ENCODE measurements at regions not wholly inside any gene's neighbourhood (a gene's known extent, or its start where the extent isn't known, plus 50 kb on each side); places are given as distances from the start of the nearest gene placed in this dataset.

GRCh38 chr11:96925862-96926261 is 536.0 kb downstream of the JRKL start:
- ATAC-seq = no peak
- Histone ChIP-seq H3K4me1 (no peaks in the 10 kb centered on the region), H3K4me3 (no peak overlapping the region), H3K4me2 (no peak overlapping the region), H3K9me3 (no peaks in the 10 kb centered on the region), H3K27ac (no peak overlapping the region)
- ChIA-PET CTCF (no interaction called here), POLR2A (no interaction called here)
- FAIRE-seq = no peak
- DNase-seq (ENCODE audit: low read depth in 1 of 2, low spot score in 1 of 2) = no peak
- TF ChIP-seq SMC3 (IDR thresholded peaks at IDR 0.05) (no peak), NFE2L2 (conservative IDR thresholded peaks at IDR 0.05; ENCODE audit: low read length) (no peak), TP53 (CRISPR knock-in tag; IDR thresholded peaks at IDR 0.05) (no peak), GATA3 (IDR thresholded peaks at IDR 0.05; ENCODE audit: borderline replicate concordance) (no peak), BHLHE40 (IDR thresholded peaks at IDR 0.05; ENCODE audit: low read depth, low read length) (no peak), ESRRA (IDR thresholded peaks at IDR 0.05; ENCODE audit: borderline replicate concordance, low read length) (no peak), TFCP2L1 (CRISPR knock-in tag; IDR thresholded peaks at IDR 0.05) (no peak)

GRCh38 chr11:96940227-96940626 is 550.4 kb downstream of the JRKL start:
- no peak for DNase-seq (ENCODE audit: low read depth in 1 of 2, low spot score in 1 of 2)

GRCh38 chr11:96942855-96943254 is 553.0 kb downstream of the JRKL start:
- Histone ChIP-seq H3K4me3 (no peak overlapping the region), H3K9me3 (no peaks in the 10 kb centered on the region), H3K4me2 (no peak overlapping the region), H3K4me1 (no peaks in the 10 kb centered on the region), H3K27ac (no peak overlapping the region)
- DNase-seq (ENCODE audit: low read depth in 1 of 2, low spot score in 1 of 2) (no peak), FAIRE-seq (no peak), ATAC-seq (no peak)
- CTCF ChIA-PET = no interaction called here
- POLR2A ChIA-PET = no interaction called here
- WGBS (ENCODE audit: missing lambda C conversion rate) = 37% methylated on average over 6 of the region's 6 CpGs
- TF ChIP-seq BHLHE40 (IDR thresholded peaks at IDR 0.05; ENCODE audit: low read depth, low read length) = no peak
- TF ChIP-seq, protein P1, sequence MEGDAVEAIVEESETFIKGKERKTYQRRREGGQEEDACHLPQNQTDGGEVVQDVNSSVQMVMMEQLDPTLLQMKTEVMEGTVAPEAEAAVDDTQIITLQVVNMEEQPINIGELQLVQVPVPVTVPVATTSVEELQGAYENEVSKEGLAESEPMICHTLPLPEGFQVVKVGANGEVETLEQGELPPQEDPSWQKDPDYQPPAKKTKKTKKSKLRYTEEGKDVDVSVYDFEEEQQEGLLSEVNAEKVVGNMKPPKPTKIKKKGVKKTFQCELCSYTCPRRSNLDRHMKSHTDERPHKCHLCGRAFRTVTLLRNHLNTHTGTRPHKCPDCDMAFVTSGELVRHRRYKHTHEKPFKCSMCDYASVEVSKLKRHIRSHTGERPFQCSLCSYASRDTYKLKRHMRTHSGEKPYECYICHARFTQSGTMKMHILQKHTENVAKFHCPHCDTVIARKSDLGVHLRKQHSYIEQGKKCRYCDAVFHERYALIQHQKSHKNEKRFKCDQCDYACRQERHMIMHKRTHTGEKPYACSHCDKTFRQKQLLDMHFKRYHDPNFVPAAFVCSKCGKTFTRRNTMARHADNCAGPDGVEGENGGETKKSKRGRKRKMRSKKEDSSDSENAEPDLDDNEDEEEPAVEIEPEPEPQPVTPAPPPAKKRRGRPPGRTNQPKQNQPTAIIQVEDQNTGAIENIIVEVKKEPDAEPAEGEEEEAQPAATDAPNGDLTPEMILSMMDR (IDR thresholded peaks at IDR 0.05) = no peak

More at GRCh38 chr11:96940227-96940626, 550.4 kb downstream of the JRKL start:
- Histone ChIP-seq H3K9me3 (no peaks in the 10 kb centered on the region), H3K4me3 (no peak overlapping the region), H3K4me2 (no peak overlapping the region), H3K4me1 (no peaks in the 10 kb centered on the region), H3K27ac (no peak overlapping the region)
- FAIRE-seq (no peak), ATAC-seq (no peak)
- CTCF ChIA-PET = no interaction called here
- POLR2A ChIA-PET = no interaction called here
- TF ChIP-seq POLR2AphosphoS2 (conservative IDR thresholded peaks at IDR 0.05; ENCODE audit: low read length) (no peak), RNF2 (IDR thresholded peaks at IDR 0.05; ENCODE audit: borderline replicate concordance, low read depth) (no peak), NFE2L2 (conservative IDR thresholded peaks at IDR 0.05; ENCODE audit: low read length) (no peak), HOXA7 (CRISPR knock-in tag; IDR thresholded peaks at IDR 0.05) (no peak)

- no peak overlapping the region for H3K4me3 ChIP-seq
- 0% methylated on average over 1 of the region's 1 CpG for whole genome bisulfite sequencing (ENCODE audit: missing lambda C conversion rate)
- ChIA-PET CTCF (no interaction called here), POLR2A (no interaction called here)
- DNase-seq (ENCODE audit: low read depth in 1 of 2, low spot score in 1 of 2) (no peak), FAIRE-seq (no peak), ATAC-seq (no peak)
- H3K4me2 ChIP-seq = no peak overlapping the region
- no peaks in the 10 kb centered on the region for H3K9me3 ChIP-seq
- no peak overlapping the region for H3K27ac ChIP-seq
- TF ChIP-seq MAX (IDR thresholded peaks at IDR 0.05) (no peak), HOXB5 (CRISPR knock-in tag; IDR thresholded peaks at IDR 0.05) (no peak), CHD2 (IDR thresholded peaks at IDR 0.05; ENCODE audit: low read length, partially characterized antibody) (no peak), TFCP2L1 (CRISPR knock-in tag; IDR thresholded peaks at IDR 0.05) (no peak), EHMT2 (IDR thresholded peaks at IDR 0.05; ENCODE audit: low read depth) (no peak), FOSB (CRISPR knock-in tag; IDR thresholded peaks at IDR 0.05) (no peak), TP53 (CRISPR knock-in tag; IDR thresholded peaks at IDR 0.05) (no peak), KDM1A (IDR thresholded peaks at IDR 0.05; ENCODE audit: low read depth) (no peak), KDM5A (IDR thresholded peaks at IDR 0.05) (no peak), HDAC2 (IDR thresholded peaks at IDR 0.05) (no peak), HES2 (IDR thresholded peaks at IDR 0.05) (no peak), HEYL (CRISPR knock-in tag; IDR thresholded peaks at IDR 0.05) (no peak), MAFK (IDR thresholded peaks at IDR 0.05; ENCODE audit: partially characterized antibody) (no peak), POLR2AphosphoS2 (conservative IDR thresholded peaks at IDR 0.05; ENCODE audit: low read length) (no peak), E2F6 (IDR thresholded peaks at IDR 0.05; ENCODE audit: borderline replicate concordance, low read depth) (no peak), JUN (IDR thresholded peaks at IDR 0.05) (no peak), RFX5 (IDR thresholded peaks at IDR 0.05) (no peak)
- TF ChIP-seq, protein P1 (IDR thresholded peaks at IDR 0.05) = no peak
- TF ChIP-seq, protein P2, sequence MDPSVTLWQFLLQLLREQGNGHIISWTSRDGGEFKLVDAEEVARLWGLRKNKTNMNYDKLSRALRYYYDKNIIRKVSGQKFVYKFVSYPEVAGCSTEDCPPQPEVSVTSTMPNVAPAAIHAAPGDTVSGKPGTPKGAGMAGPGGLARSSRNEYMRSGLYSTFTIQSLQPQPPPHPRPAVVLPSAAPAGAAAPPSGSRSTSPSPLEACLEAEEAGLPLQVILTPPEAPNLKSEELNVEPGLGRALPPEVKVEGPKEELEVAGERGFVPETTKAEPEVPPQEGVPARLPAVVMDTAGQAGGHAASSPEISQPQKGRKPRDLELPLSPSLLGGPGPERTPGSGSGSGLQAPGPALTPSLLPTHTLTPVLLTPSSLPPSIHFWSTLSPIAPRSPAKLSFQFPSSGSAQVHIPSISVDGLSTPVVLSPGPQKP (IDR thresholded peaks at IDR 0.05; ENCODE audit: low read depth, low read length) = no peak
- H3K4me1 ChIP-seq = no peaks in the 10 kb centered on the region
These were observed 554.2 kb downstream of the JRKL start for GRCh38 chr11:96943970-96944369.

All from A549 (cell line).